GM13976 (cell line): ENCODE measurements at regions not wholly inside any gene's neighbourhood (a gene's known extent, or its start where the extent isn't known, plus 50 kb on each side); places are given as distances from the start of the nearest gene placed in this dataset.

Experiments used
- DNase-seq: peaks from one replicate; pipeline ENCODE4 v3.0.0; 2012; ENCODE audit warnings: low spot score
- in situ Hi-C: fragments of 300-500 bp; cut with MboI; formaldehyde crosslinking; loops from one replicate; pipeline ENCODE4 v1.12.0; 2022; ENCODE audit warnings: low sequenced_read_pairs, mixed read lengths, inconsistent platforms; ENCODE audit not compliant: unreplicated experiment
- TF ChIP-seq, protein P1 (sequence below): IDR thresholded peaks from 2 replicates; pipeline ENCODE4 v1.5.1; 2012; ENCODE audit warnings: borderline replicate concordance, mild to moderate bottlenecking; ENCODE audit not compliant: insufficient read depth; ENCODE audit errors: extremely low read depth, missing control alignments, control extremely low read depth

DNA sequence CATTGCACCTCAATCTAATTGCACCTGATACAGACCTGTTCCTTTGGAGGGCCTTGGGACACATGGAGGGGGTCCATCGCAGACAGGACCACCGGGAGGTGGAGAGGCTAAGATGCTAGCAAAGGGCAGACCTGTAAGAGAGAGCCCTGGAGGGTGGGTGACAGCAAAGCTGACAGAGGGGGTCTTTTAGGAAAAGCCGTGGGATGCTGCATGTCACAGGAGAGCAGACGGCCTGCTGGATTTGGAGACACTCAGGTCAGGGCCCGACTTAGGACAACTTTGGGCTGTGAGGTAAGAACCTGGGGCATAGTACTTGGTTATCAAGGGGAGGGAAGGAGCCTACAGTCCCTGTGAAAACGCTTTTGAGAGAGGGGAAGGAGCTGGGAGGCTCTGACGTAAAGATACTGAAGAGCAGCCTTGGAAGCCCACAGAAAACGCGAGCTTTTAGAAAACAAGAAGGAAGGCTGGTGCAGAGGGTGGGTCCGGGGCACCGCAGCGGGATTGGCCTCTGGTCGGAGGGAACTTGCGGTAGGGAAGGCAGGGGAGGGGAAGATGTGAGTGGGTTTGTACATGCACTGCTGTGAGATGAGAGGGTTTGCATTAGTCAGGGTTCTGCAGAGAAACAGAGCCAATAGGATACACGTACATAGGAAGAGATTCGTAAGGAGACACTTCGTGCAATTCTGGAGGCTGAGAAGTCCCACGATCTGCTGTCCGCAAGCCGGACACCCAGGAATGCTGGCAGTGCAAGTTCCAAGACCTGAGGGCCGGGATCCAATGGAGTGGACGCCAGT, 868.5 kb downstream of the TBC1D22A start:
- no peak for DNase-seq
- in situ Hi-C loops, result no loop called here
- TF ChIP-seq, protein P1, sequence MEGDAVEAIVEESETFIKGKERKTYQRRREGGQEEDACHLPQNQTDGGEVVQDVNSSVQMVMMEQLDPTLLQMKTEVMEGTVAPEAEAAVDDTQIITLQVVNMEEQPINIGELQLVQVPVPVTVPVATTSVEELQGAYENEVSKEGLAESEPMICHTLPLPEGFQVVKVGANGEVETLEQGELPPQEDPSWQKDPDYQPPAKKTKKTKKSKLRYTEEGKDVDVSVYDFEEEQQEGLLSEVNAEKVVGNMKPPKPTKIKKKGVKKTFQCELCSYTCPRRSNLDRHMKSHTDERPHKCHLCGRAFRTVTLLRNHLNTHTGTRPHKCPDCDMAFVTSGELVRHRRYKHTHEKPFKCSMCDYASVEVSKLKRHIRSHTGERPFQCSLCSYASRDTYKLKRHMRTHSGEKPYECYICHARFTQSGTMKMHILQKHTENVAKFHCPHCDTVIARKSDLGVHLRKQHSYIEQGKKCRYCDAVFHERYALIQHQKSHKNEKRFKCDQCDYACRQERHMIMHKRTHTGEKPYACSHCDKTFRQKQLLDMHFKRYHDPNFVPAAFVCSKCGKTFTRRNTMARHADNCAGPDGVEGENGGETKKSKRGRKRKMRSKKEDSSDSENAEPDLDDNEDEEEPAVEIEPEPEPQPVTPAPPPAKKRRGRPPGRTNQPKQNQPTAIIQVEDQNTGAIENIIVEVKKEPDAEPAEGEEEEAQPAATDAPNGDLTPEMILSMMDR, result no peak

- in situ Hi-C loops, result no loop called here
These were observed 867.6 kb downstream of the TBC1D22A start for GRCh38 chr22:47629791-47630655.

GRCh38 chr22:47629273-47629711, 866.8 kb downstream of the TBC1D22A start:
- DNase-seq, result no peak
- in situ Hi-C loops, result no loop called here
- TF ChIP-seq, protein P1, result no peak

More at GRCh38 chr22:47629791-47630655, 867.6 kb downstream of the TBC1D22A start:
- no peak for DNase-seq
- TF ChIP-seq, protein P1, result no peak

DNA sequence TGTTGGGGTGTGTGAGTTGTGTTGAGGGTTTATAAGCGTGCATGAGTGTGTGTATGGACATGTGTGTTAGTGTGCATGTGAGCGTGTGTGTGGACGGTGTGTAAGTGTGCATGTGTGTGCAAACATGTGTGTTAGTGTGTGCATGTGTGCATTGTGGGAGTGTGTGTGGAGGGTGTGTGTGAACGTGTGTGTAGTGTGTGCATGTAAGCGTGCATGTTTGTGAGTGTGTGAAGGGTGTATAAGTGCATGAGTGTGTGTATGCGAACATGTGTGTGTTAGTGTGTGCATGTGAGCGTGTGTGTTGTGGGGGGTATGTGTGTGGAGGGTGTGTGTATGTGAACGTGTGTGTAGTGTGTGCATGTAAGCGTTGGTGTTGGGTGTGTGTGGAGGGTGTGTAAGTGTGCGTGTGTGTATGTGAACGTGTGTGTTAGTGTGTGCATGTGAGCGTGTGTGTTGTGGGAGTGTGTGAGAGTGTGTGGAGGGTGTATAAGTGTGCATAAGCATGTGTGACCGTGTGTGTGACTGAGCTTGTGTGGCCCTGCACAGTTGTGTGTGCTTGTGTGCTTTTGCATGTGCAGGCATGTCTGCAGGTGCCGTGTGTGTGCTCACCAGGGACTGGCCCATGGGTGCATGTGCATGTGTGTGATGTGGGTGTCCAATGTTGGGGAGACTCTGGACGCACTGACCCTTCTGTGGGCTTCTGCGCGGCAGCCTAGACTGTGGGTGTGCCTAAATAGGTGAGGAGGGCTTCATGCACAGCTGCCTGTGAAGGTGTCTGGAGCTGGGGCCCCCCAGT, 866.2 kb downstream of the TBC1D22A start:
- in situ Hi-C loops, result no loop called here
- no peak for DNase-seq
- TF ChIP-seq, protein P1, result no peak

DNA sequence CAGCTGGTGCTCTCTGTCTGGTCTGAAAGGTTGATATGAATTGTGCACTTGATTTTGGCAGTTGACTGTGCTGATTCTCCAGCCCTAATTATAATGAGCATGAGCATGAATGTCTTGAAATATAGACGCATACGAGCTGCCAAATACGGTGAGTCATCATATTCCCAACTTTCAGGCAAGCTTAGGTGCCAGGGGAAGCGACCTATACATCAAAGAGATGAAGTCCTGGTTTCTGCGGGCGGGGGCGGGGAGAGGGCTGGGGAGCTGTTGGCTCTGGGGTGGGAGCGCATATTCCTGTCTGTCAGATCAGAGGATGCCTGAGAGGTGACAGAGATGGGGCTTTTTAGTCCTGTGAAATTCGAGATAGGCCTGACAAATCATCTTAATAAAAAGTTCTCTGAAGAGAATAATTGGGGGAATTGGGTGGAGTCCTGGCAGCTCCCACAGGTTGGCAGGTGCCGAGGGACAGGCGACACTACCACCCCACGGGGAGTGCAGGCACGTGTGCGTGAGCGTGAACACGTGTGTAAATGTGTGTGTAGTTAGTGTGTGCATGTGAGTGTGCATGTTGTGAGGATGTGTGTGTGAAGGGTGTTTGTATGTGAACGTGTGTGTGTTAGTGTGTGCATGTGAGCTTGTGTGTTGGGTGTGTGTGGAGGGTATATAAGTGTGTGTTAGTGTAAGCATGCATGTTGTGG, 865.3 kb downstream of the TBC1D22A start:
- DNase-seq, result no peak
- TF ChIP-seq, protein P1, result no peak
- in situ Hi-C loops, result no loop called here
